ENCODE measurements at regions not wholly inside any gene's neighbourhood (a gene's known extent, or its start where the extent isn't known, plus 50 kb on each side); places are given as distances from the start of the nearest gene placed in this dataset.

DNA sequence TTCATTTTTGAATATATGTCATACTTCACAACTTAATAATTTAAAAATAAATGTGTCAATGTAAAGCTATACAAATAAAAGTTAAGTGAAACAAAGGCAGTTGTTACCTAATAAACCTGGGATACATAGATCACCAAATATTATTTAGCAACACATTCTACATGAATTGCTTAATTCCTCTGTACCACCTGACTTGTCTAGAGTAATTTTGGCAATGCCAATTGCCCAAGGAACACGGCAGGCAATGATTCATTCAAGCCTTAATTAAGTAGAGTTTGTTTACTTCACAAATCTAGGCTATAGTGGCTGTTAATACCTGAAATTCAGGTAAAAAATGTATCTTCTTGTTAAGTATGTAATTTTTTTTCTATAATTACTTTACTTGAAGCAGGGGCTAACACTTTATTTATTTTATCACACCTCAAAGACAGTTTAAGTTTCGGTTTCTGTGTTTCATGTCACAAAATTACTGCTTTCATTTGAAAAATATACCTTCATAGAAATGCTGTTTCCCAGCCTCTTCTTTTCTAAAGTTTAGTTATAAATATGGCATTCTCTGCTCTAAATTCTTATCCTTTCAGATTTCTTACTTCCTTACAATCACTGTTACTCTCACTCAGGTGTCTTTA, 705.7 kb downstream of the SLITRK5 start:
- H3K27ac ChIP-seq = no peak overlapping the region
- ChIA-PET CTCF (no interaction called here), POLR2A (ENCODE audit: low non-redundant PET) (no interaction called here)
- no peak for TF ChIP-seq CTCF (conservative IDR thresholded peaks at IDR 0.05; ENCODE audit: low read depth)
- DNase-seq (ENCODE audit: low spot score) = no peak

DNA sequence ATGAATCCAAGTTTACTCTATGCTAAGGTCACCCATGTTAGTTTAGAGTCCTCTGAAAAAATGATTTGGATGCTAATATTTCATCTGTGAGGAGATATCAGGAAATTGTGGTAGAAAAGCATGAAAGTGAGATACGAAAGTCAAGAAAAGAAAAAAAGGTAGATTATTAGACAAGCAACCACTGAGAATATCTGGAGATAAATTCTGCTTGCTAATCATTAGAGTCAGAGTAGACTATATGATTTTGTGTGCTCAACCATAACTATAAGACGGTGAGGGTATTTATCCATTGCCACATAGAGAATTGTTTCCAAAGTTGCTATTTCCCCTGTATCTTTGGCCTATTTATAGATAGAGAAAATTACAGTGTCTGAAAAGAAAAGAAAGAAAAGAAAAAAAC, 706.7 kb downstream of the SLITRK5 start:
- DNase-seq (ENCODE audit: low spot score) = no peak
- H3K27ac ChIP-seq = no peak overlapping the region
- CTCF ChIA-PET = no interaction called here
- POLR2A ChIA-PET (ENCODE audit: low non-redundant PET) = no interaction called here
- TF ChIP-seq CTCF (conservative IDR thresholded peaks at IDR 0.05; ENCODE audit: low read depth) = no peak

GRCh38 chr13:88384542-88384941, 713.4 kb downstream of the SLITRK5 start:
- no peak for TF ChIP-seq CTCF (conservative IDR thresholded peaks at IDR 0.05; ENCODE audit: low read depth)
- ChIA-PET POLR2A (ENCODE audit: low non-redundant PET) (no interaction called here), CTCF (no interaction called here)
- no peak for DNase-seq (ENCODE audit: low spot score)
- no peak overlapping the region for H3K27ac ChIP-seq

DNA sequence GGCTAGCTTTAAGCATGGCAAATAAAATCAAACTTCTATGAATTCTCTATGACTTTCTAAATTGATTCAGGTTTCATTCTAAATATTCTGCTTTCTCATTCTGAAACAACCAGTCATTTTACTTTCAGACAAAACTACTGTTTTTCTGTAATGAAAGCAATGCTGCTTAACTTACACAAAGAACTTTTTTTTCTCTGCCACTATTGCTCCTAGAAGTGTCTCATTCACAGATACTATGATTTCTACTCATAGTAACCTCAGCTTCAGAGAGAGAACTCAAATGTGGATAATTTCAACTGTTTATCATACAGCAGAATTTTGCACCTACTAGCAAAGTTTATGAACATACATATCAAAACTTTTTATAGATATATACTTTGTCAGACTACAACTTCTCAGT, 724.6 kb downstream of the SLITRK5 start:
- CTCF ChIA-PET = interaction anchor here (0.6 kb wide), 1 partner anchor 27 kb away, joined by 3 read pairs; no protein-coding TSS in a partner anchor
- no peak for TF ChIP-seq CTCF (conservative IDR thresholded peaks at IDR 0.05; ENCODE audit: low read depth)
- DNase-seq (ENCODE audit: low spot score) = no peak
- POLR2A ChIA-PET (ENCODE audit: low non-redundant PET) = no interaction called here
- H3K27ac ChIP-seq = no peak overlapping the region

GRCh38 chr13:88411696-88412095, 740.5 kb downstream of the SLITRK5 start:
- CTCF ChIA-PET = interaction anchor here (0.7 kb wide), 1 partner anchor 78 kb away, joined by 3 read pairs; no protein-coding TSS in a partner anchor
- DNase-seq (ENCODE audit: low spot score) = no peak
- POLR2A ChIA-PET (ENCODE audit: low non-redundant PET) = no interaction called here
- no peak overlapping the region for H3K27ac ChIP-seq
- TF ChIP-seq CTCF (conservative IDR thresholded peaks at IDR 0.05; ENCODE audit: low read depth) = no peak

DNA sequence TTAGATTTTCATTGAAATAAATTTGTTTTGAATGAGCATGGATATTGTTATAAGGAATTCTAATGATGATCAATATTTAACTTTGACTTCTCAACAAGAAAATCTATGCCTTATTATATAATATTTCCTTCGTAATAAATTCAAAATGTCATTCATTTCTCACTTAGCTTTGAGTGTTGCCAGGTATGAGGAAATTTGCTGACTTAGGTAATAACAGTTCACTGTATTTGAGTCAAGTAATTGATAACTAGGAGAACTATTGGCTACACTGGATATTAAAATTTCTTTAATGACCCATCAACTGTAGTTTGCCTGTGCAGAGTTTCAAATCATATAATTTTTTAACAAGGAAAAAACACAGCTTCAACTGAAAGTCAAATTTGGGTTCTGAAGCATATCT, 746.6 kb downstream of the SLITRK5 start:
- H3K27ac ChIP-seq = no peak overlapping the region
- ChIA-PET CTCF (no interaction called here), POLR2A (ENCODE audit: low non-redundant PET) (no interaction called here)
- no peak for TF ChIP-seq CTCF (conservative IDR thresholded peaks at IDR 0.05; ENCODE audit: low read depth)
- DNase-seq (ENCODE audit: low spot score) = no peak

Data from RWPE1 (cell line).